GM18498 (cell line): ENCODE measurements at regions not wholly inside any gene's neighbourhood (a gene's known extent, or its start where the extent isn't known, plus 50 kb on each side); places are given as distances from the start of the nearest gene placed in this dataset.

ENCODE experiments used
- ATAC-seq: cut with Tn5 transposase; IDR thresholded peaks from one replicate; pipeline ENCODE4 v1.9.1; 2021; ENCODE audit warnings: mild to moderate bottlenecking, moderate library complexity; ENCODE audit not compliant: unreplicated experiment

- no peak for ATAC-seq
Observed at GRCh38 chr13:104779311-104779993, 1713.2 kb upstream of the SLC10A2 start.

DNA sequence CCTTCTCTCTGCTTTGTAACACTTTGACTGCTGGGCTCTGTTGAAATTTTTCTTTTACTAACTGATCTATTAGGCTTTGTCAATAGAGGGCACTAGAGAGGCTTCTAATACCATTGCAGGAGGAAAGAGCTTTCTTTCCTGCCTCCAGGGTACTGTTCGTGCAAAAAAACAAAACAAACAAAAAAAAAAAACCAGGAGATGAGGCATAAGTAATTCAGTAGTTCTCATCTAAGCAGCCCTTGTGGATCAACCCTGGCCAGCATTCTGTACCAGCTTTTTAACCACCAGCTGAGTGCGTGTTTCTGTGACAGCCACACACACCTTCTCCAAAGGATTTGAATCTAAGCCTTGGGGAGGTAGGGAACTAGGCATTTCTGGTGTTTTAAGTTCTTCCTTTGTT lies 1707.6 kb upstream of the SLC10A2 start:
- ATAC-seq: peak; percentile 79

DNA sequence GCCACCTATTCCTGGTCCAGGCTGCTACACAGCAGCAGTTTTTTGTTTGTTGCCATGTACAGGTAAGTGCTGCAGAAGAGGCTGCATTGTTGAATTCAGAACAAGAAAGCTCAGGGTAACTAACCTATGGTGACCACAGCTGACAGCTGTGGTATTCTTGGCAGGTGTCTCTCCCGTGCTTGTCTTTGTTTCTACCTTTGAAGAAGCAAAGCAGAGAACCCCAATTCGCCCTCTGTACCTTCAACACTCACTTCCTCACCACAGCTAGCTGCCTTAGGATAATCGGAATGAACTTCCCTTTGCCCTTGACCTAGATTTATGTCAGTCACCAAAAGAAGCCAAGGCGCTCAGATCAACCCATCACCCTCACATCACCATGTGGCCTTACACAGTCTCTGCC lies 1703.3 kb upstream of the SLC10A2 start:
- ATAC-seq: no peak

- no peak for ATAC-seq
Observed at GRCh38 chr13:104766319-104766718, 1700.1 kb upstream of the SLC10A2 start.

- no peak for ATAC-seq
Observed at GRCh38 chr13:104764600-104764999, 1698.4 kb upstream of the SLC10A2 start.

DNA sequence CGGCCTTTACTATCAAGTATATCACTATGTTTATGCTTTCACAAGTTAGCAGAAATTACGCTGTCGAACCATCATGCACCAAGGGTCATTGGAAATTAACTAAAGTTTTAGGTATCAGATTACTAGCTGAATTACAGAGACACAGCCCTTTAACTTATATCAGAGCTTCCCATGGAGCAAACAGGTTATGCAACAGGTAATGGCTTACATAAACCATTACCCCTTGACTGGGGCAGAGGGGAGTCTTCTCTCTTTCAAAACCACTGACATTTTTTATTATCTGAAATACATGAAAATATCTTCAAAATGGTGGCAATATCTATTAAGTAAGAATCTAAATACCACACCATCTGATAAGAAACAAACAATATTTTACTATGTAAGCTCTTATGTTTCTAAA lies 1692.9 kb upstream of the SLC10A2 start:
- ATAC-seq: no peak

GRCh38 chr13:104757712-104758111 lies 1691.5 kb upstream of the SLC10A2 start:
- no peak for ATAC-seq

DNA sequence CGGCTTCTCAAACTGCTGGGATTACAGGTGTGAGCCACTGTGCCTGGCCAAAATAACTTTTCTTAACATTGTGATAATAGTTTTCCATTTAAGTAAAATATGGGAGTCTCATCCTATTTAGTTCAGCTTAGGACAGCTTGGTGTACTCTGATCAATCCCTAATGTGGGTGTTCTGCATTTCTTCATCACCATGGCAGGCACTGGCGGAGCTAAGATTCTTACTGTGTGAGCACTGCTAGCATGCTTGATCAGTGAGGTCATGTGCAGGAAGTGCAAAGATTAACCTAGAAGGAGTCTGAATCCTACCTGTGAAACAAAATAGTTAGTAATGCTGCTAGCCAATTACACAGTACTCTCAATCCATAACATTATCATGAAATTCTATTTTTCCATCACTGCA lies 1684.2 kb upstream of the SLC10A2 start:
- no peak for ATAC-seq

GRCh38 chr13:104740641-104741222 lies 1674.5 kb upstream of the SLC10A2 start:
- ATAC-seq: no peak

GRCh38 chr13:104737713-104738112 lies 1671.5 kb upstream of the SLC10A2 start:
- no peak for ATAC-seq

GRCh38 chr13:104733427-104733826 lies 1667.2 kb upstream of the SLC10A2 start:
- no peak for ATAC-seq

- ATAC-seq: no peak
Observed at GRCh38 chr13:104715111-104715510, 1648.9 kb upstream of the SLC10A2 start.

GRCh38 chr13:104705031-104705750 lies 1639.0 kb upstream of the SLC10A2 start:
- no peak for ATAC-seq

- ATAC-seq: no peak
Observed at GRCh38 chr13:104701591-104701990, 1635.4 kb upstream of the SLC10A2 start.

DNA sequence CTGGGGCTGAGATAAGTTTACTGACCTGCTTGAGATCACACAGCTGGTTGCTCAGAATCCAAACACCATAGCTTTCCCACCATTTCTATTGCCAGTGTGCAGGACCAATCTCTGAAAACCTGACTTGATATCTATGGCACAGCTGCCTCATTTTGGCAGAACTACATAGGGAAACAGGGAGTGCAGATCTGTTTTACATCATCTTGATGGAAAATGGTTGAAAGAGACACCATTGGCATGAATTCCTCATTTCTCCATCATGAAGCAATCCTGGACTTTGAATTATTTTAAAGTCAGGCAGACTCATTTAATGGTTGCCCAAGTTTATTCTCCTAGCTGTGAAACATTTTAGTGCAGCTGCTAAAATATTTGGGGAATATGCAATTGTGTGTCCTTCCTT lies 1628.2 kb upstream of the SLC10A2 start:
- no peak for ATAC-seq

GRCh38 chr13:104693126-104693525 lies 1626.9 kb upstream of the SLC10A2 start:
- no peak for ATAC-seq

- ATAC-seq: no peak
Observed at GRCh38 chr13:104691767-104692467, 1625.7 kb upstream of the SLC10A2 start.

GRCh38 chr13:104686484-104686883 lies 1620.3 kb upstream of the SLC10A2 start:
- no peak for ATAC-seq

DNA sequence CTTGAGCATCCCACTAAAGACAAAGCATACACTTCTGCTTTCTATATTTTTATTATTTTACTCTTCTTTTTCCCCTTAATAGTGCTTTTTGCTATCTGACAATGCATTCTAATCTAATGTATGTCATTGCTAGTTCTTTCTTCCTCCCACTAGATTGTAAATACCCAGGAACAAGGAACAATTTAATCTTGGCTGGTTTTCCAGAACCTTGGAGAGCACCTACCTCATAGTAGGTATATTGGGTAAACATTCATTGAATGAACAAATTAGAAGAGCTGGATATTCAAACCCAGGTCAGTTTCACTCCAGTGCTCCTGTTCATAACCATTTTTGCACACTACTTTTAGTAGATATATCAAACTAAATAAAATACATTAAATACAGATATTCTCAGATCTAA lies 1617.6 kb upstream of the SLC10A2 start:
- ATAC-seq: no peak

- ATAC-seq: no peak
Observed at GRCh38 chr13:104678161-104678560, 1611.9 kb upstream of the SLC10A2 start.

DNA sequence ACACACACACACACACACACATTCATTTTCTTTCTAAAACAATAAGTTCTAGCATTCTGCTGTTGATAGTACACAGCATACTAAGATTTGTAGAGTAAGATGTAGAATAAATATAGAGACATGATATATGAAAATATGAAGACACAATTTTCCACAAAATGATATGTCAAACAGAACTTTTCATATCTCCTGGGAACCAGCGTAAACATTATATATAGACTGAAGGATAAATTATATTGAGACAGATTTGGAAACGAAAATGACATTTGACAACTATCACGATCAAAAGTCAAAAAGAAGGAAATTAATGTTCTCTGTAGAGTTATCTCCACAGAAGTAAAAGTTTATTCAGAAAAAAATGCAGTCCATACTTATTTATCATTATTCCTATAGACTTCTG lies 1605.7 kb upstream of the SLC10A2 start:
- ATAC-seq: no peak

- no peak for ATAC-seq
Observed at GRCh38 chr13:104657196-104657595, 1591.0 kb upstream of the SLC10A2 start.
